ENCODE measurements at regions not wholly inside any gene's neighbourhood (a gene's known extent, or its start where the extent isn't known, plus 50 kb on each side); places are given as distances from the start of the nearest gene placed in this dataset.

GRCh38 chr2:176531608-176532007 lies 262.4 kb downstream of the MTX2 start:
- TF ChIP-seq GATA2 (IDR thresholded peaks at IDR 0.05; ENCODE audit: low read depth, low read length), result no peak
- TF ChIP-seq GATA3 (IDR thresholded peaks at IDR 0.05; ENCODE audit: low read depth, low read length), result no peak

Data from SH-SY5Y (cell line).